Stimulated activated CD8-positive, alpha-beta memory T cell treated with anti-CD3 and anti-CD28 coated beads, Interleukin-4, amount 100 ng/mL, for 48 hours (primary cell): ENCODE measurements at regions not wholly inside any gene's neighbourhood (a gene's known extent, or its start where the extent isn't known, plus 50 kb on each side); places are given as distances from the start of the nearest gene placed in this dataset.
"Not testable (repeated sequence)": the region's sequence is repeated elsewhere in the genome, so short reads cannot be mapped to it uniquely, and the experiment has no call there.

Experiments used
- DNase-seq: peaks from one replicate; pipeline ENCODE4 v3.0.0-alpha.2; 2020

DNA sequence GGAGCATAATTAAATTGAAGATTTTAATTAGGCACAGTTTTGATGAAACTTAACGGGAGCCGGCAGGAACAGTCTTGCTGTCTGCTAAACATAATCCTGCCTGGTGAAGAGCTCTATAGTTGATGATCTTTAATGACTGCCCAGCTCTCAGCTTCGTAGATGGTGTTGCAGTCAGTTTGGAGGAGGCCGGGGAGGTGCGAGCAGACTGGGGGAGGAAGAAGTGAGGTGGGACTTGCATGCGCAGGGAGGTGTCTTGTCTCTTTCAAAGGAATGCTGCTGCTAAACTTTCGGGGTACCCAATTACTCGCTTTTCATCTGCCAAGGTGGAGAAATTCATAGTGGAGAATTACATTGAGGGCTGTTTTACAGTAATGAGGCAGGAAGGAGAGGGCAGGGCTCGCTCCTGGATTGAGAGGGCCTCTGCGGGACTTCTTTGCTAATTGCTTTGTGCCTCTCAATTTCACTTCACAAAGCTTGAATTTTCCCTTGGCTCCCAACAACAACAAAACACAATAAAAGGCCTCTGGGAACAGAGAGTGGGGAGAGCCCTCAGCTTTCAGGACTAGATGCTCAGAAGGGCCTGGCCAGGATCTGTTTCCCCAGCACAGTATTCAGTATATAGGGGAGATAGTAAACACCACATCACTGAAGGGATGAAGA is 257.9 kb upstream of the ADRA1B start:
- DNase-seq = no peak

DNA sequence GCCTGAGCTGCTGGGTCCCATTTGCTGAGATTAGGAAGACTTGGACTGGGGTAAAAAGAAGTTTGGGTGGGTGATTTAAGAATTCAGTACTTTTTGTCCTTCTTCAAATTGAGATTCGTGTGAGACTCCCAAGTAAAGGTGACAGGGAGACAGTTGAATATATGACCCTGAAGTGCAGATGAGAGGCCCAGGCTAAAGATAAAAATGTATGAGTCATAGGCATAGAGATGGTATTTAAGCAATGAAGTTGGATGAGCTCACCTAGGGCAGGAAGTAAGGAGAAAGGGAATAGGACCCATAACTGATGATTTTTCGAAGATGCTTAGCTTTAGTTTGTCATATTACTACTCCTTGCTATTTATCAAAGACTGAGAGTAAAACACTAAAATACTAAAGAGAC is 255.9 kb upstream of the ADRA1B start:
- no peak for DNase-seq

GRCh38 chr5:159663986-159664385 is 252.3 kb upstream of the ADRA1B start:
- DNase-seq = no peak

DNA sequence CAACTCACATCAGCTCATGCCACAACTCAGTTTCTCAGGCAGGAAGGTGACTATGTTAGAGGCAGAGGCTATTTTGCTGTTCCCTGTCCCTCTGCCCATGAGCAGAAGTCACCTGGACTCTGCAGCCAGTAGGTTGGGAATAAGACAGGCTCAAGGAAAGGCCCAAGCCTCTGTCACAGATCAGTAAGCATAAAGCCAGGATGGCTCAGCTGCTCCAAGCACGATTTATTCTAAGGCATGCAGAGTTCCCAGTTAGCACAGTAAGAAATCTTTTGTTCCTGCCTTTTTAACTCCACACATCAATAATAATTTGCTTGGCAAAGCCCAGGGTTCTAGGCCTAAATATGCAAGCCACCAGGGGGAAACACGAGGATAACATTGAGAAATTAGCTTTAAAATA is 249.0 kb upstream of the ADRA1B start:
- no peak for DNase-seq

- no peak for DNase-seq
These were observed 247.7 kb upstream of the ADRA1B start for GRCh38 chr5:159668556-159668955.

GRCh38 chr5:159669559-159669958 is 246.7 kb upstream of the ADRA1B start:
- DNase-seq = no peak

GRCh38 chr5:159671886-159672285 is 244.4 kb upstream of the ADRA1B start:
- DNase-seq = no peak

- DNase-seq = no peak
These were observed 242.7 kb upstream of the ADRA1B start for GRCh38 chr5:159673538-159673937.

DNA sequence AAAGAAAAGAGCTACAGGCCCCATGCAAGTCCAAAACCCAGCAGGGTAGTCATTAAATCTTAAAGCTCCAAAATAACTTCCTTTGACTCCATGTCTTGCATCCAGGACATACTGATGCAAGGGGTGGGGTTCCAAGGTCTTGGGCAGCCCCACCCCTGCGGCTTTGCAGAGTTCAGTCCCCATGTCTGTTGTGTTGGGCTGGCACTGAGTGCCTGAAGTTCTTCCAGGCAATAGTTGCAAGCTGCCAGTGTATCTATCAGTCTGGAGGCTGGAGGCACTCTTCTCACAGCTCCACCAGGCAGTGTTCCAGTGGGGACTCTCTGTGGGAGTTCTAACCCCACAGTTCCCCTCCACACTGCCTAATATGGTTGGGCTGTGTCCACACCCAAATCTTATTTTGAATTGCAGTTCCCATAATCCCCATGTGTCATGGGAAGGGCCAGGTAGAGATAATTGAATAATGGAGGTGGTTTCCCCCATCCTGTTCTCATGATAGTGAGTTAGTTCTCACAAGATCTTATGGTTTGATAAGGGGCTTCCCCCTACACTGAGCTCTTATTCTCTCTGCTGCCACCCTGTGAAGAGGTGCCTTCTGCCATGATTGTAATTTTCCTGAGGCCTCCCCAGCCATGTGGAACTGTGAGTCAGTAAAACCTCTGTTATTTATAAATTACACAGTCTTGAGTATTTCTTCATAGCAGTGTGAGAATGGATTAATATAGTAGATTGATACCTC is 237.5 kb upstream of the ADRA1B start:
- no peak for DNase-seq

GRCh38 chr5:159680095-159680494 is 236.2 kb upstream of the ADRA1B start:
- no peak for DNase-seq

GRCh38 chr5:159681661-159682060 is 234.6 kb upstream of the ADRA1B start:
- DNase-seq = no peak

GRCh38 chr5:159682623-159683022 is 233.7 kb upstream of the ADRA1B start:
- no peak for DNase-seq

- not testable (repeated sequence) for DNase-seq
These were observed 228.4 kb upstream of the ADRA1B start for GRCh38 chr5:159687892-159688291.

- no peak for DNase-seq
These were observed 220.5 kb upstream of the ADRA1B start for GRCh38 chr5:159695741-159696294.

DNA sequence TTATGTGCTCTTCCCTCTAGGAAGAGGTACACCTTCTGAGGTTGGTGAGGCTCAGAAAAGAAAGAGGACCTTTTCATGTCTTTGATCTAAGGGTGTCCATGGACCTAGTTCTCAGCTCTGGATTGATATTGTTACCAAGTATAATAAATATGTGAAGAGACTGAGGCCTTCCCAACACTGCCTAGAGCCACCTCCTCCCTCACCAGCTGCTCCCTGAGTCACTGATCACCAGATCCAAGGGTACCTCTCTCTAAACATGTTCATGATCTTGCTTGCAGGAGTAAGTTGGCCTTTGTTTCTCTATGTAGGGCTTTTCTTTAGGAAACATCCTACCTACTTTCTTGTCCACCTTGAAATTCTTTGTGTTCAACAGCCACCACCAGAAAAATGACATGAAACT is 218.8 kb upstream of the ADRA1B start:
- DNase-seq = no peak

DNA sequence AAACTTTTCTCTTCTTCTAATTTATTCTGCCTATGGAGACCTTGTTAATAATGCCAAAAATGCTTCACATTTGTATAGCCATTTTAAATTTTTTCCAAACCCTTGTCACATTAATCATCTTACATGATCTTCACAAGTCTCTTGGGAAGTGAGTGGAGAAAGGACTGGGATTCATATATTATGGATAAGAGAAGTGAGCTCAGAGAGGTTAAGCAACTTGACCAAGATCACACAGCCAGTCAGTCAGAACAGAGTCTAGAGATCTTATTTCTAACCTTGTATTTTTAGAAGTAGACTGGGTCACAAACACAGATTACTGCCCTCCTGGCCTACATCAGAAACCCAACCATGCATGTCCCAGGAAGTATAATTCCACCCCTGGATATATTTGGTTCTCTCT is 218.0 kb upstream of the ADRA1B start:
- DNase-seq = no peak

GRCh38 chr5:159700016-159700415 is 216.3 kb upstream of the ADRA1B start:
- DNase-seq = no peak

DNA sequence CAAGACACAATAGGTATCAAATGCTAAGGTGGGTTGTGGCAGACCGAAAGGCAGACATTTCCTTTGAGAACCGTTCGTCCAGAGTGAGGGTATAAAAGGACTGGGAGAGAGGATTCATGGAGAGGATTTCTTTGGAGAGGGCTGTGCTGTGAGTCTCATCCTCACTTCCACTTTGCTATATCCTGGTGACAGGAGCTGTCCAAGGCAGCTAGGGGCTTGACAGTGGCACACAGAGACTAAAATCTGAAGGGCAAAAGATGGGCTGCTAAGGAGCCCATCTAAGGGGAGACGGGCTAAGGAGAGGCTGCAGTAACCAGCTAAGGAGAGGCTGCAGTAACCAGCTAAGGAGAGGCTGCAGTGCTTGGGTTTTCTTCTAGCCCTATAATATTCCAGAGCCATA is 214.0 kb upstream of the ADRA1B start:
- no peak for DNase-seq

DNA sequence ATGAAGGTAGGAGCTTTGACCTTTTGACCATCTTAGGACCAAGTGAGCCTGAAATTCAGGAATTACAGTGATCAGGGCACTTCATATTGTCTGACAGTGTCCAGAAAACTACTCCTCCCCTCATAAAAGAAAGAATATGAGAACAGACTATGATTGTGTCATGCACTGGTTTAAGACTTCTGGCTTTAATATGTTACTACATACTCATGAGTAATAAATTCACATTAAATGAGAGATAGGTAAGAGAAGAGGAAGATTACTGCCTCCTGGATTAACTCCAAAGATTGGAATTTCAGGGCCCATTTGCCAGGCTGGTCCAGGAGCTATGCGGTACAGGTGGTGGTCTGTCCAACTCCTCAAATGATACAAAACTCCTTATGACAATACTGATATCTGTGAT is 213.5 kb upstream of the ADRA1B start:
- DNase-seq = no peak

DNA sequence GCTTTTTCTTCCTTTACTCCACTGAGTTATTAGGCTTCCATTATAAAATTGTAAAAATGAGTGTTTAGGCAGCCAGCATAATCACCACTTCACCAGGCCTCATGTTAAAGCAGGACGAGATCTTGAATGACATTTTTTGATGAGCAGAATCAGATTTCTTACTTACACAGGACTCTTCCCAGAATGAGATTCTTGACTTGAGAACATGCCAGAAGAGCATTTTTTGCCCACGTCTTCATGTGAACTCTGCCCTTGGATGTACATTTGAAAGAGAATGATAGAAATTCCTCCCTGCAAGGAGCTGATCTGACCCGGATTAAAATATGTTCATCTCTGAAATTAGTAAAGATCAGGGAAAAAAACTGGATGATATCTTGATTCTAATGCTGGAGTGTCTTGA is 212.1 kb upstream of the ADRA1B start:
- no peak for DNase-seq

GRCh38 chr5:159705948-159706347 is 210.3 kb upstream of the ADRA1B start:
- no peak for DNase-seq

DNA sequence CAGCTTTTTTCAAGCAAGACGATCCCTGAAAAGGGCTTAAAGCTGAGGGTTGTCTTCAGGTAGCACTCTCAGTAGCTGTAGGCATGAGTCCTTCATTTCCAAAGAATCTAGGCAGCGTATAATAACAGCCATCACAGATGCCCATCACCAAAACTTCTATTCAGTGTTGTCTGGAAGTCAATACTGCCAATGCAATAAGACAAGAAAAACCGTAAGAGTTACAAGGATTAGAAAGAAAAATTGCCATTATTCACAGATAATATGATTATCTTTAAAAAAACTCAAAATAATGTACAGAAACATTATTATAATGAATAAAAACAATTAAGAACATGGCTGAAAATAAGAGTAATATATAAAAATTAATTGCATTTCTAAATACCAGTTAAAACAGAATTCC is 208.2 kb upstream of the ADRA1B start:
- no peak for DNase-seq

DNA sequence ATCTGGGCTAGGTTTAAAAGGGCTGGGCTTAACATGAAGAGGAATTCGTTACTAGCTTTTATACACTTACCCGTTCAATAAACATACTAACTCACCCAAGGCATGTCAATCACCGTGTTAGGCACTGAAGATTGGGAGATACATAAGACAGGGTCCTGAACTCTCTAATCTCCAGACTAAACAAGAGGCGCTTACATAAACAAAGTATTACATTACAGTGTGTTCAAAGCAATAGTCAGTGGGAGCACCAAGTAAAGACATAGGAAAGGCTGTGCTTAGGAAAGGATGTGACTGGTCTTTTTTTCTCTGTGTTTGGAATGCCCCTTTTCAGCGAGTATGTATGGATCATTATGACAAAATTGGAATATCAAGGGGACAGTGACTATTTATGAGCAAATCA is 203.6 kb upstream of the ADRA1B start:
- no peak for DNase-seq

DNA sequence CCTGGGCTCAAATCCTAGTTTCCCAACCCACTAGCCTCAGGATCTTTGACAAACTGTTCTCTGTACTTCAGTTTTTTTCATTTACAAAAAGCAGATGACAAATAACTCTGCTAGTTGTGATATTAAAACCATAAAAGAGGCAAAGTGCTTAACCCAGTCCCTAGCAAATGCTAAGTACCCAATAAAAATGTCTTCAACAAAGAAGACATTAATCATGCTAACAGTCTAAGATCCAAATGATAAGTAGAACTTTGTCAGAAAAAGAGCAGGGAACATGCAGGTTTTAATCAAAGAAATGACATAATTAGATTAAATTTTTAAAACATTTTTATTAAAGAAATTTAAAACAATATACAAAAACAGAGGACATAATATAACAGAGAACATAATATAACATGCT is 203.0 kb upstream of the ADRA1B start:
- no peak for DNase-seq

DNA sequence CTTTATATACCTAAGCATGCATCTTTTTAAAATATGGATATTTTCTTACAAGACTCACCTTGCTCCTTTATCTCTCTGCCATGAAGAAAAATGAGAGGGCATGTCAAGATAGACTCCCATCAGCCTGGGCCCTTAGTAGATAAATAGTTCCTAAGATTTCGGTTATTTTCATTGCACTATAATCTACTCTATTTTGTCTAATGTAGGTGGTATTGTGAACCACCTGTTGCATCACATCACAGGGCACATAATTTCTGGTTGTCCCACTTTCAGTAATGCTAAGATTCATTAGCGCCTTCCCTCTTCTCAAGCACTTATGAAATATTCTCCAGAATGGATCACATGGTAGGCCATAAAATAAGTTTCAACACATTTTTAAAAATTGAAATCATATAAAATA is 202.5 kb upstream of the ADRA1B start:
- no peak for DNase-seq
